ENCODE measurements at regions not wholly inside any gene's neighbourhood (a gene's known extent, or its start where the extent isn't known, plus 50 kb on each side); places are given as distances from the start of the nearest gene placed in this dataset.
"Not testable (repeated sequence)": the region's sequence is repeated elsewhere in the genome, so short reads cannot be mapped to it uniquely, and the experiment has no call there.

- Mint-ChIP-seq H3K4me1 (ENCODE audit: low read depth, unreplicated experiment) (peaks cover 7% of the 10 kb centered on the region), H3K27ac (ENCODE audit: unreplicated experiment) (no peak overlapping the region), H3K27me3 (ENCODE audit: unreplicated experiment) (peaks cover 91% of the 10 kb centered on the region), H3K4me3 (ENCODE audit: low read depth, unreplicated experiment) (no peak overlapping the region), H3K36me3 (ENCODE audit: insufficient read depth, unreplicated experiment) (no peaks in the 10 kb centered on the region), H3K9me3 (ENCODE audit: low read depth, unreplicated experiment) (no peaks in the 10 kb centered on the region)
- DNase-seq, result no peak
- no TSS peak for BruUV-seq (replicated peaks)
- intact Hi-C loops (cut with micrococcal nuclease; ENCODE audit: unreplicated experiment), result loop anchor here (10.0 kb wide), 2 partner anchors 932 to 1052 kb away; no protein-coding TSS in a partner anchor
- no peak for TF ChIP-seq CTCF (IDR thresholded peaks at IDR 0.05; ENCODE audit: unreplicated experiment)
- CTCF ChIA-PET, result no interaction called here
Observed at GRCh38 chr10:117492504-117492903, 50.0 kb upstream of the EMX2 start.

GRCh38 chr10:117488004-117488403, 54.5 kb upstream of the EMX2 start:
- intact Hi-C loops (cut with micrococcal nuclease; ENCODE audit: unreplicated experiment), result no loop called here
- CTCF ChIA-PET, result no interaction called here
- no peak overlapping the region for H3K4me3 Mint-ChIP-seq (ENCODE audit: low read depth, unreplicated experiment)
- no peak for DNase-seq
- BruUV-seq (replicated peaks), result no TSS peak
- H3K27ac Mint-ChIP-seq (ENCODE audit: unreplicated experiment), result no peak overlapping the region
- H3K4me1 Mint-ChIP-seq (ENCODE audit: low read depth, unreplicated experiment), result no peaks in the 10 kb centered on the region
- H3K27me3 Mint-ChIP-seq (ENCODE audit: unreplicated experiment), result peaks cover 78% of the 10 kb centered on the region
- no peaks in the 10 kb centered on the region for H3K9me3 Mint-ChIP-seq (ENCODE audit: low read depth, unreplicated experiment)
- TF ChIP-seq CTCF (IDR thresholded peaks at IDR 0.05; ENCODE audit: unreplicated experiment), result no peak
- no peaks in the 10 kb centered on the region for H3K36me3 Mint-ChIP-seq (ENCODE audit: insufficient read depth, unreplicated experiment)

GRCh38 chr10:117486606-117487005, 55.9 kb upstream of the EMX2 start:
- H3K27ac Mint-ChIP-seq (ENCODE audit: unreplicated experiment), result no peak overlapping the region
- H3K27me3 Mint-ChIP-seq (ENCODE audit: unreplicated experiment), result peaks cover 74% of the 10 kb centered on the region
- intact Hi-C loops (cut with micrococcal nuclease; ENCODE audit: unreplicated experiment), result no loop called here
- CTCF ChIA-PET, result no interaction called here
- TF ChIP-seq CTCF (IDR thresholded peaks at IDR 0.05; ENCODE audit: unreplicated experiment), result no peak
- H3K36me3 Mint-ChIP-seq (ENCODE audit: insufficient read depth, unreplicated experiment), result no peaks in the 10 kb centered on the region
- DNase-seq, result no peak
- BruUV-seq (replicated peaks), result no TSS peak
- H3K4me3 Mint-ChIP-seq (ENCODE audit: low read depth, unreplicated experiment), result no peak overlapping the region
- H3K9me3 Mint-ChIP-seq (ENCODE audit: low read depth, unreplicated experiment), result no peaks in the 10 kb centered on the region
- H3K4me1 Mint-ChIP-seq (ENCODE audit: low read depth, unreplicated experiment), result no peaks in the 10 kb centered on the region

GRCh38 chr10:117483056-117483590, 59.4 kb upstream of the EMX2 start:
- H3K9me3 Mint-ChIP-seq (ENCODE audit: low read depth, unreplicated experiment), result no peaks in the 10 kb centered on the region
- peaks cover 48% of the 10 kb centered on the region for H3K27me3 Mint-ChIP-seq (ENCODE audit: unreplicated experiment)
- no peaks in the 10 kb centered on the region for H3K36me3 Mint-ChIP-seq (ENCODE audit: insufficient read depth, unreplicated experiment)
- CTCF ChIA-PET, result no interaction called here
- no peak overlapping the region for H3K4me3 Mint-ChIP-seq (ENCODE audit: low read depth, unreplicated experiment)
- BruUV-seq (replicated peaks), result no TSS peak
- no peak for TF ChIP-seq CTCF (IDR thresholded peaks at IDR 0.05; ENCODE audit: unreplicated experiment)
- H3K27ac Mint-ChIP-seq (ENCODE audit: unreplicated experiment), result no peak overlapping the region
- no peak for DNase-seq
- intact Hi-C loops (cut with micrococcal nuclease; ENCODE audit: unreplicated experiment), result no loop called here
- no peaks in the 10 kb centered on the region for H3K4me1 Mint-ChIP-seq (ENCODE audit: low read depth, unreplicated experiment)

GRCh38 chr10:117481011-117481410, 61.5 kb upstream of the EMX2 start:
- H3K27ac Mint-ChIP-seq (ENCODE audit: unreplicated experiment); intact Hi-C loops (cut with micrococcal nuclease; ENCODE audit: unreplicated experiment); H3K4me3 Mint-ChIP-seq (ENCODE audit: low read depth, unreplicated experiment); H3K9me3 Mint-ChIP-seq (ENCODE audit: low read depth, unreplicated experiment); H3K36me3 Mint-ChIP-seq (ENCODE audit: insufficient read depth, unreplicated experiment); H3K4me1 Mint-ChIP-seq (ENCODE audit: low read depth, unreplicated experiment); BruUV-seq (replicated peaks); DNase-seq; CTCF ChIA-PET: not testable (repeated sequence)
- peaks cover 48% of the 10 kb centered on the region for H3K27me3 Mint-ChIP-seq (ENCODE audit: unreplicated experiment)

All from Calu3 (cell line).